ENCODE measurements at regions not wholly inside any gene's neighbourhood (a gene's known extent, or its start where the extent isn't known, plus 50 kb on each side); places are given as distances from the start of the nearest gene placed in this dataset.

DNA sequence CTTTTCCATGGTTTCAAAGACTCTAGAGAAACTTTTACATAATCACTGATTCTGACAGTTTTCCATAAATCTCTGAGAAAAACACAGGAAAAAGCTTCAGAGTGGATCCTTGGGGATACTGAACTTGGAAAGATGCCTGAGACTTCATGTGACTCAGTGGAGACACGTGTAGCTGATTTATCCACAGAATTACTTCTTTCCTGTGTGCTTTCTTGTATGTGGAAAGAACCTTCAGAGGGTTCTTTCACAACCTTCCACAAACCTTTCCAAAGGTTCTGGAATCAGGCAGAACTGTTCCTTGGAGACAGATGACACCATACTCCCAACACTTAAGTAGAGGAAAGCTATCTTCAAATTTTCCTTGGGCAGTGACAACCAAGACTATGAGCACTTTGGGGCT lies 207.2 kb downstream of the RND3 start:
- Histone ChIP-seq H3K9me3 (replicated peaks; ENCODE audit: control insufficient read depth, insufficient read depth, low read length) (peaks cover 3% of the 10 kb centered on the region), H2AFZ (ENCODE audit: low read depth, low read length) (peak overlapping the region; percentile 41), H3K27ac (ENCODE audit: insufficient read depth, low read depth, low read length) (no peak overlapping the region), H3K4me3 (replicated peaks in 1 of 3; ENCODE audit: insufficient read depth in 1 of 3, low read depth in 1 of 3, low read length in 3 of 3) (no peak overlapping the region), H3K36me3 (ENCODE audit: control insufficient read depth in 2 of 2, extremely low read depth in 1 of 2, insufficient read depth in 2 of 2, low read length in 2 of 2) (no peaks in the 10 kb centered on the region), H4K20me1 (replicated peaks; ENCODE audit: control insufficient read depth, extremely low read depth, insufficient read depth, low read length) (no peaks in the 10 kb centered on the region), H3K27me3 (ENCODE audit: control insufficient read depth in 2 of 2, insufficient read depth in 2 of 2, low read length in 2 of 2) (no peaks in the 10 kb centered on the region), H3K79me2 (ENCODE audit: control insufficient read depth, insufficient read depth, low read length) (no peaks in the 10 kb centered on the region), H3K4me2 (ENCODE audit: insufficient read depth, low read length) (no peak overlapping the region), H3K4me1 (ENCODE audit: control insufficient read depth, extremely low read depth, insufficient read depth, low read length) (no peaks in the 10 kb centered on the region), H3K9me1 (replicated peaks; ENCODE audit: control insufficient read depth, extremely low read depth, insufficient read depth, low read length) (no peaks in the 10 kb centered on the region), H3K9ac (replicated peaks; ENCODE audit: extremely low read depth, insufficient read depth, low read length) (no peak overlapping the region)
- DNase-seq (ENCODE audit: low read depth, low spot score) = peak; percentile 78
- peak; percentile 62 for FAIRE-seq
- BruUV-seq (replicated peaks) = no TSS peak
- intact Hi-C loops (cut with micrococcal nuclease) = no loop called here
- ChIA-PET CTCF (interaction anchor here (0.7 to 2.0 kb wide), 5 partner anchors 8 to 144 kb away, joined by 3 to 5 read pairs (median 3); no protein-coding TSS in a partner anchor), POLR2A (no interaction called here)
- dilution Hi-C loops (cut with MboI; ENCODE audit: extremely low pct_ligation_motif_present, low sequenced_read_pairs) = no loop called here
- TF ChIP-seq POLR2A (IDR thresholded peaks at IDR 0.05; ENCODE audit: low read depth, low read length) (no peak), POLR2AphosphoS5 (IDR thresholded peaks at IDR 0.05; ENCODE audit: insufficient read depth, low read depth, low read length) (no peak), MYC (IDR thresholded peaks at IDR 0.05; ENCODE audit: low read depth, low read length) (no peak), EZH2 (IDR thresholded peaks at IDR 0.05; ENCODE audit: borderline replicate concordance, low read depth, low read length, severe bottlenecking) (no peak), JUN (IDR thresholded peaks at IDR 0.05; ENCODE audit: borderline replicate concordance, insufficient read depth, insufficient read length, low read depth) (no peak), GATA2 (IDR thresholded peaks at IDR 0.05; ENCODE audit: insufficient read depth, insufficient read length, low read depth, low read length) (no peak), MAX (IDR thresholded peaks at IDR 0.05; ENCODE audit: insufficient read depth, insufficient read length) (no peak), FOS (IDR thresholded peaks at IDR 0.05; ENCODE audit: borderline replicate concordance, insufficient read depth, low read length) (no peak)
- TF ChIP-seq, protein P1, sequence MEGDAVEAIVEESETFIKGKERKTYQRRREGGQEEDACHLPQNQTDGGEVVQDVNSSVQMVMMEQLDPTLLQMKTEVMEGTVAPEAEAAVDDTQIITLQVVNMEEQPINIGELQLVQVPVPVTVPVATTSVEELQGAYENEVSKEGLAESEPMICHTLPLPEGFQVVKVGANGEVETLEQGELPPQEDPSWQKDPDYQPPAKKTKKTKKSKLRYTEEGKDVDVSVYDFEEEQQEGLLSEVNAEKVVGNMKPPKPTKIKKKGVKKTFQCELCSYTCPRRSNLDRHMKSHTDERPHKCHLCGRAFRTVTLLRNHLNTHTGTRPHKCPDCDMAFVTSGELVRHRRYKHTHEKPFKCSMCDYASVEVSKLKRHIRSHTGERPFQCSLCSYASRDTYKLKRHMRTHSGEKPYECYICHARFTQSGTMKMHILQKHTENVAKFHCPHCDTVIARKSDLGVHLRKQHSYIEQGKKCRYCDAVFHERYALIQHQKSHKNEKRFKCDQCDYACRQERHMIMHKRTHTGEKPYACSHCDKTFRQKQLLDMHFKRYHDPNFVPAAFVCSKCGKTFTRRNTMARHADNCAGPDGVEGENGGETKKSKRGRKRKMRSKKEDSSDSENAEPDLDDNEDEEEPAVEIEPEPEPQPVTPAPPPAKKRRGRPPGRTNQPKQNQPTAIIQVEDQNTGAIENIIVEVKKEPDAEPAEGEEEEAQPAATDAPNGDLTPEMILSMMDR (IDR thresholded peaks at IDR 0.05; ENCODE audit: extremely low read depth in 1 of 2, insufficient read depth in 1 of 2, low read depth in 1 of 2, low read length in 2 of 2) = no peak
